ENCODE measurements at regions not wholly inside any gene's neighbourhood (a gene's known extent, or its start where the extent isn't known, plus 50 kb on each side); places are given as distances from the start of the nearest gene placed in this dataset.

DNA sequence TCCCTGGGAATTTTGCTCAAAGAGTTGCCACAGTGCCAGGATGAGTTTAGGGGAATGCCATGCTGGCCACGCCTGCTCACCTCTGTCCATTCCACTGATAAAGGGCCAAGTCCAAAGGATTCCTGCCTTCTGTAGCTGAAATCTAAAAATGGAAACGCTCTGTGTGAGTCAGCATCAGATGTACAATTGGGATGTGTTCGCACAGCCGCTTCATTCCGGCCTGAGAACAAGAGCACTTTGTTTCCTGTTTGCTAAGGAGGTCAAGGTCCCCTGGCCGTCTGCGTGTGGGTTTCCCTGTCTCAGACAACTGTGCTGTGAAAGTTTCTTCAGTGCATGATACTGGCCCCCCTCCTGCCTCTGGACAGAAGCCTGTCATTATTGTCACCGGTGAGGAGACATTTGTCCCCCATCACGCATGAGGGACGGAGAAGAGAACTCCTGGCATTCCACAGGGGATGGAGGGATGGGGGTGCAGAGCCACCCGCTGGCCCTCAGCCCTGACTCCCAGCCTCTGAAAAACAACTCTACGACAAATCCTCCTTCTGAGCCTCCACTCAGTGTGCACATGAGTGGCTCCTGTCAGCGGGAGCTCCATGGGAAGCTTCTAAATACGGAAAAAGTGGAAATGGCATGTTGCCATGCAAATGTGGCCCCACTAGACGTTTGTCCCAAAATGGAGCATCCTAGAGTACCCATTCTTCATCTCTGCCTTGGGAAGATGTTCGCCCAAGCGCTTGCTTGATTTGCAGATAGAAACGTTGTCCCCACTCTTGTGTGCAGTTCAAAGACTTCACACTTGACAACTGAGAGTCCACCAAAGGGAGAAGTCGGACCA lies 143.5 kb upstream of the AFDN start (continued):
- TF ChIP-seq, protein P1, sequence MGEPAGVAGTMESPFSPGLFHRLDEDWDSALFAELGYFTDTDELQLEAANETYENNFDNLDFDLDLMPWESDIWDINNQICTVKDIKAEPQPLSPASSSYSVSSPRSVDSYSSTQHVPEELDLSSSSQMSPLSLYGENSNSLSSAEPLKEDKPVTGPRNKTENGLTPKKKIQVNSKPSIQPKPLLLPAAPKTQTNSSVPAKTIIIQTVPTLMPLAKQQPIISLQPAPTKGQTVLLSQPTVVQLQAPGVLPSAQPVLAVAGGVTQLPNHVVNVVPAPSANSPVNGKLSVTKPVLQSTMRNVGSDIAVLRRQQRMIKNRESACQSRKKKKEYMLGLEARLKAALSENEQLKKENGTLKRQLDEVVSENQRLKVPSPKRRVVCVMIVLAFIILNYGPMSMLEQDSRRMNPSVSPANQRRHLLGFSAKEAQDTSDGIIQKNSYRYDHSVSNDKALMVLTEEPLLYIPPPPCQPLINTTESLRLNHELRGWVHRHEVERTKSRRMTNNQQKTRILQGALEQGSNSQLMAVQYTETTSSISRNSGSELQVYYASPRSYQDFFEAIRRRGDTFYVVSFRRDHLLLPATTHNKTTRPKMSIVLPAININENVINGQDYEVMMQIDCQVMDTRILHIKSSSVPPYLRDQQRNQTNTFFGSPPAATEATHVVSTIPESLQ (CRISPR knock-in tag; conservative IDR thresholded peaks at IDR 0.05) = no peak
- TF ChIP-seq FOSL1 (CRISPR knock-in tag; IDR thresholded peaks at IDR 0.05; ENCODE audit: borderline replicate concordance) = peak; percentile 97
- TF ChIP-seq, protein P2, sequence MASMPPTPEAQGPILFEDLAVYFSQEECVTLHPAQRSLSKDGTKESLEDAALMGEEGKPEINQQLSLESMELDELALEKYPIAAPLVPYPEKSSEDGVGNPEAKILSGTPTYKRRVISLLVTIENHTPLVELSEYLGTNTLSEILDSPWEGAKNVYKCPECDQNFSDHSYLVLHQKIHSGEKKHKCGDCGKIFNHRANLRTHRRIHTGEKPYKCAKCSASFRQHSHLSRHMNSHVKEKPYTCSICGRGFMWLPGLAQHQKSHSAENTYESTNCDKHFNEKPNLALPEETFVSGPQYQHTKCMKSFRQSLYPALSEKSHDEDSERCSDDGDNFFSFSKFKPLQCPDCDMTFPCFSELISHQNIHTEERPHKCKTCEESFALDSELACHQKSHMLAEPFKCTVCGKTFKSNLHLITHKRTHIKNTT (CRISPR knock-in tag; IDR thresholded peaks at IDR 0.05) = no peak
- TF ChIP-seq ZNF644 (CRISPR knock-in tag; IDR thresholded peaks at IDR 0.05; ENCODE audit: low read depth) = peak; percentile 91
- peak; percentile 89 for TF ChIP-seq CBFB (CRISPR knock-in tag; IDR thresholded peaks at IDR 0.05)
- TF ChIP-seq ZNF432 (CRISPR knock-in tag; IDR thresholded peaks at IDR 0.05; ENCODE audit: borderline replicate concordance) = no peak
- TF ChIP-seq, protein P3, sequence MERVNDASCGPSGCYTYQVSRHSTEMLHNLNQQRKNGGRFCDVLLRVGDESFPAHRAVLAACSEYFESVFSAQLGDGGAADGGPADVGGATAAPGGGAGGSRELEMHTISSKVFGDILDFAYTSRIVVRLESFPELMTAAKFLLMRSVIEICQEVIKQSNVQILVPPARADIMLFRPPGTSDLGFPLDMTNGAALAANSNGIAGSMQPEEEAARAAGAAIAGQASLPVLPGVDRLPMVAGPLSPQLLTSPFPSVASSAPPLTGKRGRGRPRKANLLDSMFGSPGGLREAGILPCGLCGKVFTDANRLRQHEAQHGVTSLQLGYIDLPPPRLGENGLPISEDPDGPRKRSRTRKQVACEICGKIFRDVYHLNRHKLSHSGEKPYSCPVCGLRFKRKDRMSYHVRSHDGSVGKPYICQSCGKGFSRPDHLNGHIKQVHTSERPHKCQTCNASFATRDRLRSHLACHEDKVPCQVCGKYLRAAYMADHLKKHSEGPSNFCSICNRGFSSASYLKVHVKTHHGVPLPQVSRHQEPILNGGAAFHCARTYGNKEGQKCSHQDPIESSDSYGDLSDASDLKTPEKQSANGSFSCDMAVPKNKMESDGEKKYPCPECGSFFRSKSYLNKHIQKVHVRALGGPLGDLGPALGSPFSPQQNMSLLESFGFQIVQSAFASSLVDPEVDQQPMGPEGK (CRISPR knock-in tag; IDR thresholded peaks at IDR 0.05) = peak; percentile 98
- TF ChIP-seq ZNF768 (CRISPR knock-in tag; IDR thresholded peaks at IDR 0.05) = peak; percentile 68; the same call in 1 of the 2 replicates
- TF ChIP-seq ATF7 (IDR thresholded peaks at IDR 0.05) = no peak; the same call in 1 of the 2 replicates
- peak; percentile 92 for TF ChIP-seq ATF7 (CRISPR knock-in tag; IDR thresholded peaks at IDR 0.05)
- TF ChIP-seq DNMT1 (CRISPR knock-in tag; IDR thresholded peaks at IDR 0.05) = no peak
- TF ChIP-seq, protein P4, sequence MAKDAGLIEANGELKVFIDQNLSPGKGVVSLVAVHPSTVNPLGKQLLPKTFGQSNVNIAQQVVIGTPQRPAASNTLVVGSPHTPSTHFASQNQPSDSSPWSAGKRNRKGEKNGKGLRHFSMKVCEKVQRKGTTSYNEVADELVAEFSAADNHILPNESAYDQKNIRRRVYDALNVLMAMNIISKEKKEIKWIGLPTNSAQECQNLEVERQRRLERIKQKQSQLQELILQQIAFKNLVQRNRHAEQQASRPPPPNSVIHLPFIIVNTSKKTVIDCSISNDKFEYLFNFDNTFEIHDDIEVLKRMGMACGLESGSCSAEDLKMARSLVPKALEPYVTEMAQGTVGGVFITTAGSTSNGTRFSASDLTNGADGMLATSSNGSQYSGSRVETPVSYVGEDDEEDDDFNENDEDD (CRISPR knock-in tag; IDR thresholded peaks at IDR 0.05; ENCODE audit: borderline replicate concordance) = peak; percentile 69; the same call in 1 of the 2 replicates
- TF ChIP-seq ZBTB3 (CRISPR knock-in tag; IDR thresholded peaks at IDR 0.05; ENCODE audit: borderline replicate concordance, low read depth) = peak; percentile 86; the same call in 1 of the 2 replicates
- peak; percentile 78; the same call in 1 of the 3 replicates for TF ChIP-seq MXI1 (IDR thresholded peaks at IDR 0.05; ENCODE audit: borderline replicate concordance, low read depth, low read length)
- peak; percentile 97 for TF ChIP-seq MED13 (CRISPR knock-in tag; IDR thresholded peaks at IDR 0.05)
- peak; percentile 80; the same call in 1 of the 2 replicates for TF ChIP-seq RFXANK (CRISPR knock-in tag; IDR thresholded peaks at IDR 0.05)
- TF ChIP-seq, protein P5, sequence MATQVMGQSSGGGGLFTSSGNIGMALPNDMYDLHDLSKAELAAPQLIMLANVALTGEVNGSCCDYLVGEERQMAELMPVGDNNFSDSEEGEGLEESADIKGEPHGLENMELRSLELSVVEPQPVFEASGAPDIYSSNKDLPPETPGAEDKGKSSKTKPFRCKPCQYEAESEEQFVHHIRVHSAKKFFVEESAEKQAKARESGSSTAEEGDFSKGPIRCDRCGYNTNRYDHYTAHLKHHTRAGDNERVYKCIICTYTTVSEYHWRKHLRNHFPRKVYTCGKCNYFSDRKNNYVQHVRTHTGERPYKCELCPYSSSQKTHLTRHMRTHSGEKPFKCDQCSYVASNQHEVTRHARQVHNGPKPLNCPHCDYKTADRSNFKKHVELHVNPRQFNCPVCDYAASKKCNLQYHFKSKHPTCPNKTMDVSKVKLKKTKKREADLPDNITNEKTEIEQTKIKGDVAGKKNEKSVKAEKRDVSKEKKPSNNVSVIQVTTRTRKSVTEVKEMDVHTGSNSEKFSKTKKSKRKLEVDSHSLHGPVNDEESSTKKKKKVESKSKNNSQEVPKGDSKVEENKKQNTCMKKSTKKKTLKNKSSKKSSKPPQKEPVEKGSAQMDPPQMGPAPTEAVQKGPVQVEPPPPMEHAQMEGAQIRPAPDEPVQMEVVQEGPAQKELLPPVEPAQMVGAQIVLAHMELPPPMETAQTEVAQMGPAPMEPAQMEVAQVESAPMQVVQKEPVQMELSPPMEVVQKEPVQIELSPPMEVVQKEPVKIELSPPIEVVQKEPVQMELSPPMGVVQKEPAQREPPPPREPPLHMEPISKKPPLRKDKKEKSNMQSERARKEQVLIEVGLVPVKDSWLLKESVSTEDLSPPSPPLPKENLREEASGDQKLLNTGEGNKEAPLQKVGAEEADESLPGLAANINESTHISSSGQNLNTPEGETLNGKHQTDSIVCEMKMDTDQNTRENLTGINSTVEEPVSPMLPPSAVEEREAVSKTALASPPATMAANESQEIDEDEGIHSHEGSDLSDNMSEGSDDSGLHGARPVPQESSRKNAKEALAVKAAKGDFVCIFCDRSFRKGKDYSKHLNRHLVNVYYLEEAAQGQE (IDR thresholded peaks at IDR 0.05; ENCODE audit: borderline replicate concordance in 1 of 2, low read depth in 1 of 2, low read length in 2 of 2) = peak in 1 of 2 experiments; percentile 82; a peak in 2 of 4 replicates
